WERI-Rb-1 (cell line): ENCODE measurements at regions not wholly inside any gene's neighbourhood (a gene's known extent, or its start where the extent isn't known, plus 50 kb on each side); places are given as distances from the start of the nearest gene placed in this dataset.

Experiments
- DNase-seq: peaks from one replicate; pipeline ENCODE4 v3.0.0-alpha.2; 2020
- H3K27ac ChIP-seq: fragments of 250-450 bp; sonication (Bioruptor Pico); 2 replicates; pipeline ENCODE4 v1.5.1; 2020; ENCODE audit warnings: mild to moderate bottlenecking, moderate library complexity
- H3K27me3 ChIP-seq: fragments of 250-450 bp; sonication (Bioruptor Pico); 2 replicates; pipeline ENCODE4 v1.5.1; 2021; ENCODE audit warnings: mild to moderate bottlenecking, low read depth, moderate library complexity; ENCODE audit not compliant: insufficient read depth, severe bottlenecking
- H3K36me3 ChIP-seq: fragments of 250-450 bp; sonication (Bioruptor Pico); 2 replicates; pipeline ENCODE4 v1.5.1; 2020; ENCODE audit warnings: mild to moderate bottlenecking, moderate library complexity
- H3K4me3 ChIP-seq: 2 replicates; pipeline ENCODE4 v1.5.1; 2011; ENCODE audit warnings: low read depth, mild to moderate bottlenecking, control low read depth, low read length
- H3K9me3 ChIP-seq: fragments of 250-450 bp; sonication (Bioruptor Pico); 2 replicates; pipeline ENCODE4 v1.5.1; 2021; ENCODE audit warnings: mild to moderate bottlenecking, moderate library complexity; ENCODE audit not compliant: severe bottlenecking
- TF ChIP-seq, protein P1 (sequence below): IDR thresholded peaks from 2 replicates; pipeline ENCODE4 v1.5.1; 2011; ENCODE audit warnings: low read depth, mild to moderate bottlenecking, control low read depth, inconsistent platforms, low read length

DNA sequence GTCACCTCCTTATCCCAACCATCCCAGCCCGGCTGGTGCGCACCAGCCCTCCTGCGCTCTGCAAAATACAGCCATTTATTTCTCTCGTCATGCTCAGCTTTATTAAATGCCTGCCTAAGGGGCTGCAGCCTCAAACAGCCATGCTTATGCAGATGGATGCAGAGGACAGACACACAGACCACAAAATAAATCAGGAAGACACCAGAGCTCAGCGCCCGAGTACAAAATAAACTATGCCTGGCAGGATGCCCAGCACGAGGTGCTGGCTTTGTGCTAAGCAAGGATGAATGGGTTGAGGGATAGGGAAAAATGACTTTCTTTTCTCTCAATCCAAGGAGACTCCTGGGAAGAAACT is 70.5 kb downstream of the RPUSD4 start:
- DNase-seq: no peak
- Histone ChIP-seq H3K27me3 (no peaks in the 10 kb centered on the region), H3K36me3 (no peaks in the 10 kb centered on the region), H3K9me3 (no peaks in the 10 kb centered on the region), H3K27ac (no peak overlapping the region), H3K4me3 (no peak overlapping the region)
- TF ChIP-seq, protein P1, sequence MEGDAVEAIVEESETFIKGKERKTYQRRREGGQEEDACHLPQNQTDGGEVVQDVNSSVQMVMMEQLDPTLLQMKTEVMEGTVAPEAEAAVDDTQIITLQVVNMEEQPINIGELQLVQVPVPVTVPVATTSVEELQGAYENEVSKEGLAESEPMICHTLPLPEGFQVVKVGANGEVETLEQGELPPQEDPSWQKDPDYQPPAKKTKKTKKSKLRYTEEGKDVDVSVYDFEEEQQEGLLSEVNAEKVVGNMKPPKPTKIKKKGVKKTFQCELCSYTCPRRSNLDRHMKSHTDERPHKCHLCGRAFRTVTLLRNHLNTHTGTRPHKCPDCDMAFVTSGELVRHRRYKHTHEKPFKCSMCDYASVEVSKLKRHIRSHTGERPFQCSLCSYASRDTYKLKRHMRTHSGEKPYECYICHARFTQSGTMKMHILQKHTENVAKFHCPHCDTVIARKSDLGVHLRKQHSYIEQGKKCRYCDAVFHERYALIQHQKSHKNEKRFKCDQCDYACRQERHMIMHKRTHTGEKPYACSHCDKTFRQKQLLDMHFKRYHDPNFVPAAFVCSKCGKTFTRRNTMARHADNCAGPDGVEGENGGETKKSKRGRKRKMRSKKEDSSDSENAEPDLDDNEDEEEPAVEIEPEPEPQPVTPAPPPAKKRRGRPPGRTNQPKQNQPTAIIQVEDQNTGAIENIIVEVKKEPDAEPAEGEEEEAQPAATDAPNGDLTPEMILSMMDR: no peak

DNA sequence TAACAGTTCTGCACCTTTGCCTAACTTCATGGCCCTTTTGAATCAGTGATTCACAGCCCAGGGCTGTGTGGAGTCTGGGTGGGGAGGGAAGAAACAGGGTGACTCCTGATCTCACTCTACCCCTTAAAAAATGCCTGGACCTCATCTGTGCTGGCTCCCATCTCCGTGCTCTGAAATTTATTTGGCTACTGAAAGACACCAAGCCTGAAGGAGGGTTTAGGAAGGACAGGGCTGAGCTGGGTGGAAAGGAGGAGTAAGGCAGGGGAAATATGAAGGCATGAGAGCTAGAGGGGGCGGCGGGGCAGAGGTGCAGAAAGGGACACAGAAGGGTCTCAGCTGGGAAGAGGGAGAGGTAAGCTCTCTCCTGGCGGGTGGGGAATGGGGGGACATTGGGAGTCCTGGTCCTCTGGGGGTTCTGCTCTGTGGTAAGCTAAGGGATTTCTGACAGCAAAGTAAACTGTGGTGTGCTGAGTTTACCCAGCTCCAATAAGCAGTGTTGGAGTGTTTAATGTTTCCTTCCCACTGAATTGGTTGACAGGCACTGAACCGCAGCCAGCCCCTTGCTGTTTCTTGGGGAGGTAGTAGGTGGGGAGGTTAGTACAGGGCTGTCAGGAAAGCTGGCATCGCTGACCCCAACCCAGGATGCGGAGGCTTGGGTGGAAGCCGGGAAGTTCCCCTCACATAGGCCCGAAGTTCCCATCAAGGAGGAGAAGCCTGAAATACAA is 71.1 kb downstream of the RPUSD4 start:
- TF ChIP-seq, protein P1: no peak
- H3K27ac ChIP-seq: no peak overlapping the region
- DNase-seq: no peak
- no peaks in the 10 kb centered on the region for H3K9me3 ChIP-seq
- H3K4me3 ChIP-seq: no peak overlapping the region
- H3K36me3 ChIP-seq: no peaks in the 10 kb centered on the region
- H3K27me3 ChIP-seq: no peaks in the 10 kb centered on the region

DNA sequence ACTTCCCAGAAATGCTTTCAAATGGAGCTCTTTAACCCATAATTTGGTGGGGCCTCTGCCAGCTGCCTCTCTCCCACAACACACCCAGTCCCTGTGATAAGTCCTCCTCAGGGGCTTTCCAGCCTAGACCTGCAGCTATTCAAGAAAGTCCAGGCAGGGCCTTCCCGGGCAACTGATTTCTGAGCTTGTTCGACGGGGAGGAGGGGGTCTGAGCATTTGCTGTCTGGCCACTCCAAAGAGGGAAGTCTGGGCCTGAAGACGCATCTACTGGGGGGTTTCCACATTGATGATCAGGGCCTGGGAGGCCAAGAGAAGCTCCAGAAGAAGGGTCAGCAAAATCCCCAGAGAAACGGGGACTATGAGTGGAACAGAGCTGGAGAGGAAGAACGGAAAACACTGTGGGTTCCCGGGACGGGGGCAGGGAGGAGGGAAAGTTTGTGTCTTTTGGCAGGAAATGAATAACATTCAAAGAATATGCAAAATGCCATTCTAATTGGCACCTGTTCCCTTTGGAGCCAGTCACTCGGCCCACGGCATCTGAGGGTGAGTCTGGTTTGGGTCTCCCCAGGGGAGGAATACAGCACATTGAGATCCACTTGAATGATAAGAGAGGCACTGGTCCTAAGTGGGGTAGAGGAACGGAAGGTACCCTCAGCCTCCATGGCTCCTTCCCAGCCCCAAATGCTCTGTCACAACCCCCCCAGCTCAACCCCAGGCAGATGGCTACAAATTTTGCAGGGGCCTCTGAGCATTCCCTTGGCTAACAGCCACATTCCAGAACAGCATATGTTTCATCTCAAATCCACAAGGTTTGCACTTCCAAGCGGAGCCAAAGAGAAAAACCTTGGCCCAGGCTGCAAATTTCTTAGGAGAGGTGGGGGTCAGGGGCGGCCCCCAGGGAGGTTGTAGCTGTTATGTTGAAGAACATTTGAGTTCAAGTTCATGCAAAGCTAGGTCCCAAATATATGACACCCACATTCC is 72.0 kb downstream of the RPUSD4 start:
- H3K27me3 ChIP-seq: no peaks in the 10 kb centered on the region
- H3K4me3 ChIP-seq: no peak overlapping the region
- TF ChIP-seq, protein P1: no peak
- no peak overlapping the region for H3K27ac ChIP-seq
- no peaks in the 10 kb centered on the region for H3K9me3 ChIP-seq
- DNase-seq: no peak
- H3K36me3 ChIP-seq: no peaks in the 10 kb centered on the region

DNA sequence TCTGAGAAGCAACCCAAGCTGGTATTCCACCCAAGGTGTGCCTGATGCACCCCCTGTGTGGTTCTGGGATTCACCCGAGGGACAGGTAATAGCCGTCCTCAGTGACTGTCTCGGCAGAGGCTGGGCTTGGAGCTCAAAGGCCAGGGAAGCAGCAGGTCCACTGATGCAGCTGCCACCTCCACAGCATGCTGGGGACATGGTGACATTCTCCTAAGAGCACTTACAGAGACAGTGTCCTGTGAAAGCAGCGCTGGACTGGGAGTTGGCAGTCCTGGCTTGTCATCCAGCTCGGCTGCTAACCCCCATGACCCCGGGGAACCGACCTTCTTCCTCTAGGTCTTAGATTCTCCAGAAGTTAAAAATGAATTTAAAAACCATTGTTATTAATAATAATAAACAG is 72.8 kb downstream of the RPUSD4 start:
- no peak for DNase-seq
- Histone ChIP-seq H3K9me3 (no peaks in the 10 kb centered on the region), H3K27me3 (no peaks in the 10 kb centered on the region), H3K4me3 (no peak overlapping the region), H3K36me3 (no peaks in the 10 kb centered on the region), H3K27ac (no peak overlapping the region)
- TF ChIP-seq, protein P1: no peak

DNA sequence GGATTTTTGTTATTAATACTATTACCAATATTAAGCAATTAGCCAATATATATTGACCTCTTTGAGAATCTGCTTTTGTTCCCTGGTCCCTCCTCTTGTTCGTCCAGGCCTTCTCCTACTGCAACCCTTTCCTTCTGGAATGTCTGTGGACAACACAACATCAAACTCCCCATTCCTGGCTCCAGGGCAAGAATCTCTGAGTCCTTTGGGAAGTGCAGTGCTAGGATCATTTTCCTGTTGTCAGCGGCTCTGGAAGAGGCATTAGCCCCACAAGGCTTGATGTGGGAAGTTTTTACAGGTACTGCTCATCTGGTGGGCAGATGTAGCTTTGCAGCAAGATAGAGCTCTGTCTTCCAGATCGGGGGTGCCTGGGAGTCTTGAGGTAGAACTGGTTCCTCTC is 74.3 kb downstream of the RPUSD4 start:
- TF ChIP-seq, protein P1: no peak
- H3K27ac ChIP-seq: no peak overlapping the region
- H3K4me3 ChIP-seq: no peak overlapping the region

More for the DNA sequence above, 74.3 kb downstream of the RPUSD4 start:
- H3K27me3 ChIP-seq: no peaks in the 10 kb centered on the region
- no peaks in the 10 kb centered on the region for H3K9me3 ChIP-seq
- H3K36me3 ChIP-seq: no peaks in the 10 kb centered on the region
- no peak for DNase-seq
